GM18520 (cell line): ENCODE measurements at regions not wholly inside any gene's neighbourhood (a gene's known extent, or its start where the extent isn't known, plus 50 kb on each side); places are given as distances from the start of the nearest gene placed in this dataset.

Experiments used
- ATAC-seq: cut with Tn5 transposase; IDR thresholded peaks from one replicate; pipeline ENCODE4 v1.9.1; 2021; ENCODE audit not compliant: unreplicated experiment

DNA sequence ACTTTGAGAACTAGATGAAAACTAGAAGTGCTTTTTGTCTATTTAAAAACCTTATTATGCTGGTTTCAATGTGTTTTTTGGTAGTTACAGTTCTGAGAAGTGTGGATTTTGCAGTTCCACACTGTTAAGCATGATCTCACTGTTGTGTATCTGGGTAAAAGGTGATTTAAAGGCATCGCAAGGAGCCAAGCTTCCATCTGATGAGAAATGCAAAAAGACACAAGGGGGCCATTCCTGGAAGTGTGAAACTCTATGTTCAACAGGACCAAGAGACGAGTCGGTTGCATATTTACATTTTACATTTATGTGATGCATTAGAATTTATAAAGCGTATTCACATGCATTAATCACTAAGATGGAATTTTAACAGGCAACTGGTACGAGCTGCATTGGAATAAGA is 490.8 kb downstream of the NPIPA7 start:
- ATAC-seq = no peak

DNA sequence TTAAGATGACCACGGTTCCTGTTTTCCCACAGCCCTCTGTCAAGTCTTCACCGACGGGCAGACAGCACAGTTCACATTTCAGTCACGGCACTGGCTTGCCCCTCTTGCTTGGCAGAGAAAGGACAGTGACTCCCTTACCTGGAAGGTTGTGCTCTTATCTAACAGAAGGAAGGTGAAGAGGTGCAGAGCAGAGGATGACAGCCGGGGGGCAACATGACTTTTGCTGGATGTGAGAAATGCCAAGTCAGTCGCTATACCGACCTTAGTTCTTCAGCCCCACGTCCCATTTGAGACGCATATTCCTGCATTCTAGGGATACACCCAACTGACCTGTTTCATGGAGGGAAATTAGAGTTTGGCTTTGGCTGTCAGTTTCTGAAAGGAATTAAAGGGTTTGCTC is 492.3 kb downstream of the NPIPA7 start:
- ATAC-seq = no peak

DNA sequence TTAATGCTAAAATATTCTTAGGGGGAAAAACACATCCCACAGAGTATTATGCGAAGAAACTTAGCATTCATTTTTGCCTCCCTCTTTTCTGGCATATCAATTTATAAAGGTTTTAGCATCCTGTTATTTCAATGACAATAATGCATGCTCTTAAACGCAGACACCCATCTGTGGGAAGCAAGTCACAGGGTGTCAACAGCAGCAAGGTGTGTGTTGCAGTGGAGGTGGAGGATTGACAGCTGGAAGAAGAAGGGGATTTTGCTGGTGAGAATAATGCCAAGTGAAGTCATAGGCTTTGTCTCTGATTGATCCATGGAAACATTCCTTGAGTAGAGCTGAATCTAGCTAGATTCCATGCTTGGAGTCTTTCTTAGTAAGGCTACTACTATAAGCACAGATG is 498.1 kb downstream of the NPIPA7 start:
- ATAC-seq = no peak

DNA sequence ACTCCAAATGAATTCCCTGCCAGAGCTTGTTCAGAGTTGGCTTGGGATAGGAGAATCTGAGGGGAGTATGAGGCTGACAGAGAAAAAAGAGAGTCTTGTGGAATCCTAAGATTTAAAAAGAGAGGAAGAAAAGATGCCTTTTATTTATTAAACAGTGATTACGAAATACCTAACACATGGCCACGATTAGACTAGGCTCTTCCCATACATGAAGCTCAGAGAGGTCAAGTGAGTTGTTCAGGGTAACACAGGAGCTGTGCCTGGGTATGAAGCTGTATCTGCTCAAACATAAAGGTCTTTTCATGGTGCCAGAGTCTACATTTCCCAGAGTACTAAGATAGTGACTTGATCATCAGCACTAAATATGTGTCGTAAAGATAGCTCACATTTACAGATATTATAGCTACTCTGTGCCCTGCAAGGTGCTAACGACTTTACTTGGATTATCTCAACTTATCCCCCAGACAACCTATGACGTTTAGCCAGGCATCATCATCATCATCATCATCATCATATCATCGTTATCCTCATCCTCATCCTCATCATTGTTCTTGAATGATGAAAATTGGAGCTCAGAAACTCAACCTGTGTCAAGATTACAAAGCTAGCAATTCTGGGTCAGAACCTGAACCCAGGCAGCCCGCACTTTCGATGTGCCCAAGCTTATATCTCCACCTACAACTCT is 500.8 kb downstream of the NPIPA7 start:
- no peak for ATAC-seq

DNA sequence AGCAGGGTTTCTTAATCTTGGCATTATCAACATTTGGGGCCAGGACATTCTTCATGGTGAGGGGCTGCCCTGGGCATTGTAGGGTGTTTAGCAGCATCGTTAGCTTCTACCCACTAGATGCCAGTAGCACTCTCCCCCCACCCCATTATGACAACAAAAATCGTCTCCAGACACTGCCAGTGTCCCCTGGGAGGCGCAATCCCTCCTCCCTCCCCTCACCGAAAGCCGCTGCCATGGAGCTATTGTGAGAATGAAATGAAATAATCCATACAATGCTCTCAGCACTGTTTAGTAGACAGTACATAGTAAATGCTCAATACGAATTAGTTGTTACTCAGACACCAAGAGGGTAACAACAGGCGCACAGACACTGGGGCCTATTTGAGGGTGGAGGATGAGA is 502.9 kb downstream of the NPIPA7 start:
- no peak for ATAC-seq

DNA sequence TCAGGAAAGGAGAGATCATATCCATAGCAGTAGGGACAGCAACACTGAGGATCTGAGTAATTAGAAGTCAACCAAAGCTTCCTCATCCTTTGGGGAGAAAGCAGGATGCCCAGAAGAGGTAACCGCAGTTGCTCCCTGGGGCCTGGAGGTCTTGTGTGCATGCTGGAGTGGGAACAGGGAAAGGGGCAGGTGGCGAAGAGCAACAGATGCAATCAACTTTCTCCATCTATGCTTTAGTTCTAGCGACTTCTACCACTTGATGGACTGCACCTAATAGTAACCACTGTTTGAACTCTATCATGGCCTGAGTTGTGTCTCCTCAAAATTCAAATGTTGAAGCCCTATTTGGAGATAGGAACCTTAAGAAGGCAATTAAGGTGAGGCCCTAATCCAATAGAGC is 503.8 kb downstream of the NPIPA7 start:
- ATAC-seq = no peak

DNA sequence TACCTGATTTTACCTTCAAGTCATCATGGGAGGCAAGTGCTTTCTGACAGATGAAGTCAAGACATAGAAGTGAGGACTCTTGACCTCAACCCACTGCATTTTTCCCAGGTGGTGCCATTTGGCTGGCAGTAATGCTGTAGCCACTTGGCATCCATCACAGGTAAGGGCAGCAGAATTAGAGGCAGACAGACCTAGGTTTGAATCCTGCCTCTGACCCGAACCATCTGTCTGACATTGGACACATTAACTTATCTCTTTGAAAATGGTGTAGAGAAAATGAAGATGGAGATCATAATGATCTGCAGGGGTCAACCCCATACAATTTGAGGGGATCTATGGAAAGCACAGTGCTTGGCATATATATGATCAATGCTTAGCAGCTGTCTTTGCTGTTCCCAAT is 505.5 kb downstream of the NPIPA7 start:
- ATAC-seq = no peak

DNA sequence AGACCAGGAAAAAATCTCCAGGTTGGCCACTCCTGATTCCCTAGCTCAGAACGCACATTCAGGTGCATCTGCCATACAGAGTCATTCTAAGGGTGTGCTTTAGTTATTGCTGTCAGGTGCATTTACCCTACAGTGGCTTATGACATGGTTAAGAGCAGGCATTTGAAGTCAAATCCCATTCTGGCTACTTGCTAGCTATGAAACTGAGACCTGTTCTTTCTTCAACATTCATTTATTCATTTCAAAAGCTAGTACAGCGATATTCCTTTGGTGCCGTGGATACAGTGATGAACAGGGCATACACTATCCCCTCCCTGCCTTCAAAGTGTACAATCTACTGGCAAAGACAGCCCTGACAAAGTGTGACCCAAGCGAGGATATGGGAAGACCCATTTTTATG is 508.3 kb downstream of the NPIPA7 start:
- ATAC-seq = no peak

DNA sequence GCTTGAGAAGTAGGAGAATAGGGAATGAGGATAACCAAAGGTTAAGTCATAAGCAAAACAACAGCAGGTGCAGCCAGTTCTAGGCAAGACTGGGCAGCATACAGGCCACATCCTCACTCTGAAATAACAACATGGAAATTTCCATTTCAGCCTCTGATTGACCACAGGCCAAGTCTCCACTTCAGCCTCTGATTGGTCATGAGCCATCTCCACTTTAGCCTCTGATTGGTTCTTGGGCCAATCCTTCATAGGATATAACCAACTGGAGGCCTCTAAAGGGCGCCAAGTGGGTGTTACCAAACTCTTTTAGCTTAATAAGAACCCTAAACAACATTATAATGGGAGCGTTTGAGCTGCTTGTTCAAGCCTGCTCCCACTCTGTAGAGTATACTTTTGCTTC is 512.0 kb downstream of the NPIPA7 start:
- no peak for ATAC-seq

DNA sequence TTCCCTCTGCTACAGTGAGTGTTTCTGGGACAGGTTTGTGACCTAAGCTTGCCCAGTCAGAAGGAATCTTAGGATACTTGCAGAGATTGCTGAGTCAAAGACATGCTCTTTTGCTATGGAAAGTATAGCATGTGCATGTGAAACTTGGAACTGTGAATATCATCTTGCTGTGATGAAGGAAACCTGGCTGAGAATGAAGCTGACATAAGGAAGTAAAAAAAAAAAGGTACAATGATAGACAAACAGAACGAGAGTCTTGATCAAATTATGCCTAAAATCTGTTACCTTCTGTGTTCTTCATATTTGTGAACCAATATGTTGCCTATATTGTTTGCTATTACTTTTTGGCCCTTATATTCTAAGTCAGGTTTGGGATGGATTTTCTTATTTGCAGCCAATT is 525.7 kb downstream of the NPIPA7 start:
- no peak for ATAC-seq

DNA sequence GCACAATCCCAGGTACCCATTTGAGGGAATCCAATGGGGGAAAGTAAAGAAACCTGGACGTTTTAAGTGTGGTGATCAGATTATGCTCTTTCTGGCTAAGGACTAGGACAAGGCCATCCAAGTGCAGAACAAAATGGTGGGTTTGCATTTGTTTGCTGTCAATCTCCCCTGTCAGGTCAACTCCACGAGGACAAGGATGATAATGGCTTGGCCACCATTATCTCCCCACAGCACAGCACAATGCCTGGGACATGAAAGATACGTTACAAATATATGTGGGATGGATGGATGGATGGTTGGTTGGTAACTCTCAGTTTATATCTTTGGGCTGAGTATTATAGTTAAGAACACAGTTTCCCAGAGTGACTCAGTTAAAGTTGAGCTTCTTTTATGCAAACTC is 526.9 kb downstream of the NPIPA7 start:
- no peak for ATAC-seq

DNA sequence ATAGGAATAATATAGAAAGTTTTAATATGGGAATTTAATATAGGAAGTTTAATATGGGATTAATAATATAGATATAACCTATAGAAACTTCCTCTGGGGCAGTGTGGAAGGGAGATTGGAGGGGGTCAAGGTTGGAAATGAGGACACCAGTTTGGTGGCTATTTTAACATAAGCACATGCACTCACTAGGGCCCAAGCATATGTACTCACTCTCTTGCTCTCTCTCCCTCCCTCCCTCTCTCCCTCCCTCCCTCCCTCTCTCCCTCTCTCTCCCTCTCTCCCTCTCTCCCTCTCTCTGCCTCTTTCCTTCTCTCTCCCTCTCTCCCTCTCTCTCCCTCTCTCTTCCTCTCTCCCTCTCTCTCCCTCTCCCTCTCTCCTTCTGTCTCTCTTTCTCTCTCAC is 528.1 kb downstream of the NPIPA7 start:
- ATAC-seq = no peak

DNA sequence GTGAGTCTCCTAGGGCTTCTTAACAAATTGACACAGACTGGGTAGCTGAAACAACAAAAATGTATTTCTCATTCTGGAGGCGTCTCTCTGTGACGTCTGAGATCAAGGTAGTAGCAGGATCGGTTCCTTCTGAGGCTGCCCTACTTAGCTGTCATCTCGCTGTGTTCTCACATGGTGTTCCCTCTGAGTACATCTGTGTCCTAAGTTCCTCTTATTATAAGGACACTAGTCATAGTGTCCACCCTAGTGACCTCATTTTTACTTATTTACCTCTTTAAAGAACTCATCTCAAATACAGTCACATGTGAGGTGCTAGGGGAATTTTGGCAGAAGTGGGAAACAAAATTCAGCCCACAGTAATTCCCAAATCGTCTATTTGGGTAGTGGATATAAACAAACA is 529.1 kb downstream of the NPIPA7 start:
- ATAC-seq = no peak

DNA sequence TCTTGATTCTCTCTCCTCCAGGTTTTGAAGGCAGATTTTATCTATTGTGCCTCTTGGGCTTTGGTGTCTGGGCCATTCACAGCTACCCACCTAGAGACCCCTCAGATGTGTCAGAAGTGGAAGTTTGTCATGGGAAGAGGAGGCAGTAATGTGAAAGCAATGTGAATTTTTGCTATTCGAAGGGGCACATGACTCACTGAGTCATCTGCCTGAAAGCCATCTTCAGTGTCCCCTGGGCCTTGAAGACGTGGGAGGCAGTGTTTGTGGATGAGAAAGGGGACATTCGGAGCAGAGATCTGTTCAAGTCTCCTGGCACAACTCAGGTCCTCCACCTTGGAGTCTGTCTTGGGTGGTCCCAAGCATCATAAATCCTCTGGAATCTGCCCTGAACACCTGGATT is 530.2 kb downstream of the NPIPA7 start:
- ATAC-seq = no peak

DNA sequence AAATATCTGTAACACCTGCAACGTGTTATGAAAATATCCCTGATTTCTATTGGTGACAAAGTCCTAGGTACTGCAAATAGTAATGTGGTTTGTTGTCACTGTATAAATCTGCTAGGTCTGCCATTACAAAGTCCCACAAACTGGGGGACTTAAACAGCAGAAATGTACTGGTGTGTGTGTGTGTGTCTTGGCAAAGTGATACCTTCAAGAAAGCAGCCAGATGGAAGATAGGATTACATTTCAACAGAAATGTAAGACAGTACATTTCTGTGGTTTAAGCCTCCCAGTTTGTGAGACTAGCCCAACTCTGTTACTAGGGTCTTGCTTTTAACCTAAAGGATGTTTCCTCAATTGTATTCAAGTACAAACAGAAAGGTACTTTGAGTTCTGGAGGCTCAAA is 531.7 kb downstream of the NPIPA7 start:
- no peak for ATAC-seq

DNA sequence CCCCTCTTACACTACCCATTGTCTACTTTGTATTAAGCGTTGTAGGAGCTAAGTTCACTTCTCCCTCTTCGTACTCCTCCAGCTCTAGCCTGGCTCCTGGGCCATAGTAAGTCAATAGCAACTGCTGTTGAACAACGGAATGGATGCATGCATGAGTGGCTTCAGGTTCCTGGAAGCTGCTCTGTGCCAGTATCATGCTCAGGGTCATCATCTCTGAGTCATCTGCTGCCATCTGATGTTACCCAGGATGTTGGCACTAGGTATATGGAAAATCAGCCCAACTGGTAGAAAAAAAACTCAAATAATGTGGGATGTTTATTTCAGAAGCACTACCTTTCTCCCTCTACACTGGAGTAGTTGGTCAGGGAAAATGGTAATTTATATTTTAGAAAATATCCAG is 536.8 kb downstream of the NPIPA7 start:
- ATAC-seq = no peak

DNA sequence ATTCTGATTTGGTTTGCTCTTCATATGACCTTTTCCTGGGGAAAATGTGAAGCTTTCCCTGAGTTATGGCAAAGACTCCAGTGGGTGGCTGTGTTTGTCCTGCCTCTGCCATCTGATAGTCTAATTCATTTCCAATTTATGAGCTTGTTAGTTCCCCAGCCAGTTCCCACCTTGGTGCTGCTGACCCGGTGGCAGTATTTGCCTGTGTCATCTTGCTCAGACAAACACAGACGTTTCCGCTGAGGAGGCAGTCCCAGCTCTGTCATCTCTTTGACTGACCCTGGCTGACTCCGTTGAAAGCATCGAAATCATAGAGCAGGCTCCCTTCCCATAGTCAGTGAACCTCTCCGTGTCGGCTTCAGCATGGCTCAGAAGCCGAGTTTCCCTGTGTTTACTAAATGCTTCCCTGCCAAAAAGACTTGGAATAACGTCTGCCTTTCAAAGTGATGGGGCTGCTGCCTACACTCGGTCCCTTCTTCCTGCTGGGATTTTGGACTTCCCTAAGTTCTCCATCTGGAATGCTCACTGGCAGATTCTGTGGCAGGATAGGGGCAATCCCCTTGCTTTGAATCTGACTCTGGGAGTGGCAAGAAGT is 538.3 kb downstream of the NPIPA7 start:
- ATAC-seq = no peak

DNA sequence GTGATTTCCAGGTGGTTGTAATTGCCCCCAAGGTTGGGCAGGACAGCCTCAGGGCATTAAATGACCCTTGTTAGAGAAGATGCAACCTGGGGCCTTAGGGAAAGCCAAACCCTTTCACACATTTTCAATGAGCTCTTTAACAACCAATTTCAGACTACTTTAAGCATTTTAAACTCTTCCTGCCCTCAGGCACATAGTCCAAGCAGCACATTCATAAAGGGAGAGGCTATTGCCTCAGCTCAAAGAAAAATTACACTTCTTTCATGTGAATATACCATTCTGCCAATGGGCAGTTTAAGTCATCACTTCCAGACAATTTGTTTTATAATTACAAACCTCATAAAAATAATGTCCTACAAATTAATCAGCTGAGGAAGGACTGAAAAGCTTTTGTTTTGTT is 544.5 kb downstream of the NPIPA7 start:
- ATAC-seq = no peak

DNA sequence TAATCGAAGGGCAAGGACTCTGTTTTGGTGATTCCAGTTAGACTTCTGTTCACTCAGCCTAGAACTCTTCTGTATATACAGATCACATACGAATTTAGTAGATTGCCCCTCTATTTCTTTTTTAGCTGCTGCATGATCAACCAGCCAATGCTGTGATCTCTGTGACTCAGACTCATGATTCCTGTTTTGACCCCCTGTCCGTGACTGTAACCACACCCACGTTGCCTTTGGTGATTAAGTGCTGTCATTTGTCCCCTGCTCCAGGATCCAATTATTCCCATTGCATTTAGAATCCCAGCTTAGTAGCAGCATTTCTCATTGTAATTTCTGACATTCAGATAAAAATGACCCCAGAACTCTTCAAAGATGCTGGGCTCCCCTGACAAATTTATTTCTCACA is 545.7 kb downstream of the NPIPA7 start:
- ATAC-seq = no peak

DNA sequence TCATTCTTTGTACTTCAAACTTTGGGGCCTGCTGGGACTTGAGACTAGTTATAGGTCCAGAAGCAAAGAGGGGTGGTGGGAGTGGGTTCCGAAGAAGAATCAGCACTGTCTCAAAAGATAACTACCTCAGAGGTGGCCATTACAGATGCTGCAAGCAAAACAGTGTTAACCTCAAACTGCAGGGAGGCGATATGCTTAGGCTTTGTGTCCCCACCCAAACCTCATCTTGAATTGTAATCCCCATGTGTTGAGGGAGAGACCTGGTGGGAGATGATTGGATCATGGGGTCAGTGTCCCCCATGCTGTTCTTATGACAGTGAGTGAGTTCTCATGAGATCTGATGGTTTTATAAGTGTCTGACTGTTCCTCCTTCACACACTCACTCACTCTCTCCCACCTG is 545.3 kb downstream of the XYLT1 start:
- ATAC-seq = no peak

DNA sequence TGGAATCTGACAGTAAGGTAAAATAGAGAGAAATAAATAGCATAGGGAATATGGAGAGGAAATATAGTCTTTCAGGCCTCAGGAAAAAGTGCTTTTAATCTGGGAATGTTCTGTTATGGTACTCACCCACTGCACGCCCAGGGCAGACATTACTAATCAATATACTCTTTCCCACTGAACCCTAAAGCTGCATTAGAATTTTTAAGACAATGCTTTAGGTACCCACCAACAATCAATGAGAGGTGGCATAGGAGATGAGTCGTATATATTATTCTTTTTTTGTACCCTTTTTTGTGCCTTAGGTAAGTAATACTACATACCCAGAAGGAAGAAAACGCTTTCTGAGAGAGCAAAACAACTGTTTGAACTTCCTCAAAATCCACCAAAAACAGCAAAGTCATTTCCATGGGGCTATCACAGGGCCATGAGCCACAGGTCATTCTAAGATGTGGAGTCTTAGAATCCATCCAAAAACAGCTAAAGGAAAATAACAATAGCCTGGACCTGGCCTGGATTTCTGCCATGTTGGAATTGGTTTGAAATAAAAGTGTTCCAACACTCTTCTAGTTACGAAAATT is 542.1 kb downstream of the XYLT1 start:
- no peak for ATAC-seq

DNA sequence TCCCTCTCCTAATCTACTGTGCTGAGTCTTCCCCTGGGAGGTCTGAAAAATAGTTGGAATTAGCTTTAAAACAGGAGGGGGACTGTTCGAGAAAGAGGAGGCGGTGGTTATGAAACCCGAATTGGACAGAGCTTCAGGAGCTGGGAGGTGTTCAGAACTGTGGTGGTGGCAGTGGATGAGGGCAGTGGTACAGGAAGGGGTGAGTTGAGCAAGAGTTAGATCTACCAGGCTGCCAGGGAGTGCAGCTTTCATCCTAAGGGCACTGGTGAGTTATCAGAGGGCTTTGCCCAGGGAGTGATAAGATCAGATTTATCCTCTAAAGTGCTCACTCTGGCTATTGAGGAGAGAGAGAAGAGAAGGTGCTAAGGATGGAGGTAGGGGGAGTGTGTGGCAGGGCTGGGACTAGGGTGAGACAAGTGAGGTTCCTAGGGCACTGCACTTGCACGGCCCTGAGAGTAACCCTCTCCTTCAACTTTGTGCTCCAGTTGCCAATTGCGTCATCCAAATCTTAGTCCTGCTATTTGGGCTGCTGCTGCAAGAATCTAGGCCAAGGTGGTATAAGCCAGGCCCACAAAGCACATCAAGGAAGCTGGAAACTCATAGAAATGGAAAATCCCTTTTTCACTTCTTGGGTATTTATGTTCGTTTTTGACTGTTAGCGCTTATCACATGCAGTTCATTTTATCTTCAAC is 540.3 kb downstream of the XYLT1 start:
- ATAC-seq = no peak
